Keratinocyte (primary cell): ENCODE measurements at regions not wholly inside any gene's neighbourhood (a gene's known extent, or its start where the extent isn't known, plus 50 kb on each side); places are given as distances from the start of the nearest gene placed in this dataset.

ENCODE experiments used
- DNase-seq: peaks from one replicate; pipeline ENCODE4 v3.0.0-alpha.2; 2011; ENCODE audit warnings: low read depth, missing footprints, low spot score
- FAIRE-seq: peaks from 2 replicates; lab custom pipeline; 2011; peaks lifted over from hg19 to GRCh38; lab: Jason Lieb, UNC
- H2AFZ ChIP-seq: 2 replicates; pipeline ENCODE4 v1.6.0; 2012; ENCODE audit warnings: low read length, control low read depth, inconsistent platforms; ENCODE audit not compliant: control insufficient read depth
- H3K27ac ChIP-seq: 2 replicates; pipeline ENCODE4 v1.5.1; 2011; ENCODE audit warnings: low read length; ENCODE audit not compliant: control insufficient read depth, insufficient read depth
- H3K27me3 ChIP-seq: 3 replicates; pipeline ENCODE4 v1.6.0; 2011; ENCODE audit warnings: low read length; ENCODE audit not compliant: control insufficient read depth, insufficient read depth; ENCODE audit errors: extremely low read depth
- H3K36me3 ChIP-seq, 2 experiments: 2 replicates in 1 of 2; 3 replicates in 1 of 2; pipeline ENCODE4 v1.5.1; 2011; ENCODE audit warnings: low read length in 2 of 2, mild to moderate bottlenecking in 1 of 2; ENCODE audit not compliant: control insufficient read depth in 2 of 2, insufficient read depth in 2 of 2; ENCODE audit errors: extremely low read depth in 1 of 2
- H3K4me1 ChIP-seq: 3 replicates; pipeline ENCODE4 v1.5.1; 2011; ENCODE audit warnings: low read length; ENCODE audit not compliant: control insufficient read depth, insufficient read depth; ENCODE audit errors: extremely low read depth
- H3K4me2 ChIP-seq: 3 replicates; pipeline ENCODE4 v1.6.0; 2011; ENCODE audit warnings: low read depth, low read length; ENCODE audit not compliant: control insufficient read depth, insufficient read depth; ENCODE audit errors: extremely low read depth
- H3K4me3 ChIP-seq, 3 experiments: fragments of 200-600 bp in 1 of 3; sonication (generic) in 1 of 3; 2 replicates in 2 of 3; 3 replicates in 1 of 3; pipeline ENCODE4 v1.5.1; 2011 to 2016; ENCODE audit warnings: low read length in 3 of 3, mild to moderate bottlenecking in 3 of 3, control low read depth in 2 of 3, inconsistent platforms in 1 of 3, low read depth in 1 of 3, mixed read lengths in 1 of 3, mixed run types in 1 of 3, moderate library complexity in 1 of 3; ENCODE audit not compliant: control insufficient read depth in 2 of 3, insufficient read depth in 2 of 3; ENCODE audit errors: extremely low read depth in 1 of 3
- H3K79me2 ChIP-seq: 2 replicates; pipeline ENCODE4 v1.6.0; 2012; ENCODE audit warnings: low read length; ENCODE audit not compliant: control insufficient read depth, insufficient read depth
- H3K9ac ChIP-seq: 3 replicates; pipeline ENCODE4 v1.6.0; 2011; ENCODE audit warnings: low read length; ENCODE audit not compliant: control insufficient read depth, insufficient read depth; ENCODE audit errors: extremely low read depth
- H3K9me1 ChIP-seq: 3 replicates; pipeline ENCODE4 v1.6.0; 2011; ENCODE audit warnings: low read length; ENCODE audit not compliant: control insufficient read depth, insufficient read depth; ENCODE audit errors: extremely low read depth
- H3K9me3 ChIP-seq: 2 replicates; pipeline ENCODE4 v1.5.1; 2012; ENCODE audit warnings: low read depth, low read length; ENCODE audit not compliant: control insufficient read depth
- H4K20me1 ChIP-seq: 3 replicates; pipeline ENCODE4 v1.6.0; 2011; ENCODE audit warnings: low read length; ENCODE audit not compliant: control insufficient read depth, insufficient read depth; ENCODE audit errors: extremely low read depth
- EZH2 ChIP-seq: IDR thresholded peaks from one replicate; pipeline ENCODE4 v1.6.1; 2012; ENCODE audit warnings: inconsistent platforms, mild to moderate bottlenecking, low read length, moderate library complexity
- dilution Hi-C: fragments of 300-500 bp; cut with MboI; formaldehyde crosslinking; loops from one replicate; pipeline ENCODE4 v1.7.0; 2020; ENCODE audit warnings: low sequenced_read_pairs; ENCODE audit not compliant: extremely low pct_ligation_motif_present
- TF ChIP-seq, protein P1 (sequence below), 3 experiments: IDR thresholded peaks in 1 of 3; conservative IDR thresholded peaks in 1 of 3; optimal IDR thresholded peaks in 1 of 3; 2 replicates in 2 of 3; 3 replicates in 1 of 3; pipeline versions ENCODE3 to v1.5.1; 2011; ENCODE audit warnings: low read length in 3 of 3, mild to moderate bottlenecking in 3 of 3, moderate library complexity in 2 of 3, control low read depth in 1 of 3, inconsistent platforms in 1 of 3; ENCODE audit not compliant: insufficient read depth in 2 of 3; ENCODE audit errors: extremely low read depth in 1 of 3

DNA sequence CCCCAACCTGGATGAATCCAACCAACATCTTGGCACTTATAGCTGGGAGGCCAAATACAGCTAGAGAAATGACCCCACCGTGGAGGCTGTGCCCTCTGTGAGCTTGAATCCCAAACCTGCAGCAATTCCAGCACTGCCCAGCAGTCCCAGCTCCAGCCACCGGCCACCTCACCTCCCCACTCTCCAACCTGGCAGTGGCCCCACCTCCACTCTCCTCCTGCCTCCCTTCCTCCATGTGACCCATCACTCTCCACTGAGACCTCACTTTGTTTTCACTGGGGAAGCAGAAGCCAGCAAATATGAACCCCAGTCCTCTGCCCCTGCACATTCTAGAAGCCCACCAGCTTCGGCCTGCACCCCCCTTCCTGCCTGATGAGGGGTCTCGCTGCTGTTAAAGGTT, 79.7 kb upstream of the LINGO1 start:
- H3K9ac ChIP-seq = no peak overlapping the region
- dilution Hi-C loops = no loop called here
- no peaks in the 10 kb centered on the region for H3K79me2 ChIP-seq
- no peaks in the 10 kb centered on the region for H4K20me1 ChIP-seq
- no peaks in the 10 kb centered on the region for H3K9me3 ChIP-seq
- no peak overlapping the region for H3K4me3 ChIP-seq
- H3K27ac ChIP-seq = no peak overlapping the region
- H3K4me1 ChIP-seq = no peaks in the 10 kb centered on the region
- TF ChIP-seq EZH2 = no peak
- TF ChIP-seq, protein P1, sequence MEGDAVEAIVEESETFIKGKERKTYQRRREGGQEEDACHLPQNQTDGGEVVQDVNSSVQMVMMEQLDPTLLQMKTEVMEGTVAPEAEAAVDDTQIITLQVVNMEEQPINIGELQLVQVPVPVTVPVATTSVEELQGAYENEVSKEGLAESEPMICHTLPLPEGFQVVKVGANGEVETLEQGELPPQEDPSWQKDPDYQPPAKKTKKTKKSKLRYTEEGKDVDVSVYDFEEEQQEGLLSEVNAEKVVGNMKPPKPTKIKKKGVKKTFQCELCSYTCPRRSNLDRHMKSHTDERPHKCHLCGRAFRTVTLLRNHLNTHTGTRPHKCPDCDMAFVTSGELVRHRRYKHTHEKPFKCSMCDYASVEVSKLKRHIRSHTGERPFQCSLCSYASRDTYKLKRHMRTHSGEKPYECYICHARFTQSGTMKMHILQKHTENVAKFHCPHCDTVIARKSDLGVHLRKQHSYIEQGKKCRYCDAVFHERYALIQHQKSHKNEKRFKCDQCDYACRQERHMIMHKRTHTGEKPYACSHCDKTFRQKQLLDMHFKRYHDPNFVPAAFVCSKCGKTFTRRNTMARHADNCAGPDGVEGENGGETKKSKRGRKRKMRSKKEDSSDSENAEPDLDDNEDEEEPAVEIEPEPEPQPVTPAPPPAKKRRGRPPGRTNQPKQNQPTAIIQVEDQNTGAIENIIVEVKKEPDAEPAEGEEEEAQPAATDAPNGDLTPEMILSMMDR (optimal IDR thresholded peaks at IDR 0.05 in 1 of 3, IDR thresholded peaks at IDR 0.05 in 1 of 3, conservative IDR thresholded peaks at IDR 0.05 in 1 of 3; ENCODE audit: extremely low read depth in 1 of 3, insufficient read depth in 2 of 3, low read length in 3 of 3) = no peak
- H3K36me3 ChIP-seq = no peaks in the 10 kb centered on the region
- no peak overlapping the region for H3K4me2 ChIP-seq
- H2AFZ ChIP-seq = no peak overlapping the region
- FAIRE-seq (no peak), DNase-seq (no peak)
- no peaks in the 10 kb centered on the region for H3K9me1 ChIP-seq
- peaks cover 31% of the 10 kb centered on the region for H3K27me3 ChIP-seq

DNA sequence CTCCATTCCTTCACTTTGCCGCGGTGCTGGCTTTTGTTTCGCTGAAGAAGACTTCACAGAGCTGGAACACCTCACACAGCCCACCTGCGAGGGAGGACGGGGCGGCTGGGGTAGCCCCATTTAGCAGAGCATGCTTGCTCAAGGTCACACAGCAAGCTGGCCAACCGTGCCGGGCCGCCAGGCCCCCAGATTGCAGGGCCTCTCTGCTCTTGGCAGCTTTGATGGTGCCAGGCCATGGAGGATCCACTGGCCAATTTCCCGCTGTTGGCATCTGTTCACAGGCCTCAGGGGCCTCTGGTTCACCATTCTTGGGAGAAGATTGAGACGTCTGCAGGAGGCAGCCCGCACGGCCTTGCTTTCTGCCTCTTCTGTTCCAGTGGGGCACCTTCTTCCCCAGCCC, 77.9 kb upstream of the LINGO1 start:
- no peak for DNase-seq
- no peaks in the 10 kb centered on the region for H3K4me1 ChIP-seq
- no peak for TF ChIP-seq EZH2
- TF ChIP-seq, protein P1 (optimal IDR thresholded peaks at IDR 0.05 in 1 of 3, IDR thresholded peaks at IDR 0.05 in 1 of 3, conservative IDR thresholded peaks at IDR 0.05 in 1 of 3; ENCODE audit: extremely low read depth in 1 of 3, insufficient read depth in 2 of 3, low read length in 3 of 3) = no peak
- H3K9me1 ChIP-seq = no peaks in the 10 kb centered on the region
- H3K79me2 ChIP-seq = no peaks in the 10 kb centered on the region
- H3K36me3 ChIP-seq = no peaks in the 10 kb centered on the region
- H3K27ac ChIP-seq = no peak overlapping the region
- dilution Hi-C loops = no loop called here
- H3K4me3 ChIP-seq = no peak overlapping the region
- H3K4me2 ChIP-seq = no peak overlapping the region
- peaks cover 22% of the 10 kb centered on the region for H3K27me3 ChIP-seq
- no peak overlapping the region for H3K9ac ChIP-seq
- no peaks in the 10 kb centered on the region for H4K20me1 ChIP-seq
- no peak for FAIRE-seq
- no peak overlapping the region for H2AFZ ChIP-seq
- no peaks in the 10 kb centered on the region for H3K9me3 ChIP-seq
